K562 (cell line): ENCODE measurements at regions not wholly inside any gene's neighbourhood (a gene's known extent, or its start where the extent isn't known, plus 50 kb on each side); places are given as distances from the start of the nearest gene placed in this dataset.

Experiments
- ATAC-seq: fragments of 200-7000 bp; cut with Tn5 transposase; 3 replicates; pipeline ENCODE4 v1.9.1; 2020; ENCODE audit warnings: moderate library complexity
- BruUV-seq: library from RNA; stranded (reverse); fragments of 400-500 nt; replicated peaks from 2 replicates; lab custom pipeline; 2021; lab: Mats Ljungman, UMichigan
- CTCF ChIA-PET: fragments of 300-600 bp; formaldehyde crosslinking; extraction: SDS; loops from one replicate; lab custom pipeline; 2021; ENCODE audit warnings: low intra/inter-chr PET ratio; lab: Yijun Ruan, JAX
- POLR2A ChIA-PET: fragments of 300-600, 350-650 bp; sonication (Branson Sonifier 250); formaldehyde crosslinking; extraction: SDS; loops from one replicate; lab custom pipeline; 2021; ENCODE audit warnings: antibody characterized with exemption, inconsistent platforms; lab: Yijun Ruan, JAX
- DNase-seq, 4 experiments: peaks; one replicate each; pipeline versions ENCODE4 v3.0.0 to v3.0.0-alpha.2; 2011 to 2018; ENCODE audit warnings: low spot score in 3 of 4, mixed read lengths in 3 of 4; ENCODE audit errors: extremely low read depth in 1 of 4
- FAIRE-seq: peaks from 2 replicates; lab custom pipeline; 2011; peaks lifted over from hg19 to GRCh38; lab: Jason Lieb, UNC
- H2AFZ ChIP-seq: 2 replicates; pipeline ENCODE4 v1.6.0; 2011; ENCODE audit warnings: low read depth, low read length, control low read depth, inconsistent platforms
- H3K27ac ChIP-seq: fragments of 200-600 bp; 3 replicates; pipeline ENCODE4 v1.8.0; 2011; ENCODE audit warnings: low read depth, mild to moderate bottlenecking, control low read depth, inconsistent platforms, low read length, moderate library complexity, mixed read lengths; ENCODE audit errors: extremely low read depth
- H3K27me3 ChIP-seq, 2 experiments: fragments of 300-600 bp in 1 of 2; 2 replicates in 1 of 2; 3 replicates in 1 of 2; pipeline versions ENCODE4 v1.6.0 to v1.8.0; 2011; ENCODE audit warnings: inconsistent platforms in 2 of 2, low read length in 2 of 2, mild to moderate bottlenecking in 1 of 2, mixed read lengths in 1 of 2, moderate library complexity in 1 of 2; ENCODE audit not compliant: control insufficient read depth in 2 of 2, insufficient read depth in 2 of 2
- H3K36me3 ChIP-seq: fragments of 300-600 bp; 3 replicates; pipeline ENCODE4 v1.8.0; 2011; ENCODE audit warnings: mild to moderate bottlenecking, low read length, inconsistent platforms; ENCODE audit not compliant: control insufficient read depth, insufficient read depth
- H3K4me1 ChIP-seq, 2 experiments: fragments of 200-600 bp in 1 of 2; replicated peaks in 1 of 2; 2 replicates in 1 of 2; 3 replicates in 1 of 2; pipeline versions ENCODE4 v1.5.1 to v1.8.0; 2011; ENCODE audit warnings: inconsistent platforms in 2 of 2, low read length in 2 of 2, mild to moderate bottlenecking in 1 of 2, mixed read lengths in 1 of 2, moderate library complexity in 1 of 2; ENCODE audit not compliant: control insufficient read depth in 2 of 2, insufficient read depth in 2 of 2
- H3K4me2 ChIP-seq: 2 replicates; pipeline ENCODE4 v1.6.1; 2011; ENCODE audit warnings: low read length, control low read depth, inconsistent platforms, mixed read lengths; ENCODE audit not compliant: insufficient read depth
- H3K4me3 ChIP-seq: fragments of 200-600 bp; sonication (generic), shearing (Covaris generic); 2 replicates; pipeline ENCODE4 v1.5.1; 2016; ENCODE audit warnings: control low read depth, inconsistent platforms
- H3K79me2 ChIP-seq: fragments of 200-600 bp; 3 replicates; pipeline ENCODE4 v1.8.0; 2011; ENCODE audit warnings: low read length, inconsistent platforms; ENCODE audit not compliant: control insufficient read depth, insufficient read depth
- H3K9ac ChIP-seq, 2 experiments: 2 replicates each; pipeline versions ENCODE4 v1.6.0 to v1.6.1; 2011; ENCODE audit warnings: low read depth in 2 of 2, low read length in 2 of 2, control low read depth in 1 of 2, inconsistent platforms in 1 of 2, mild to moderate bottlenecking in 1 of 2, mixed read lengths in 1 of 2; ENCODE audit not compliant: insufficient read depth in 1 of 2
- H3K9me1 ChIP-seq: one replicate; pipeline ENCODE4 v1.6.0; 2011; ENCODE audit warnings: inconsistent platforms, mild to moderate bottlenecking, low read length, moderate library complexity; ENCODE audit not compliant: control insufficient read depth, insufficient read depth
- H3K9me3 ChIP-seq: replicated peaks from 2 replicates; pipeline ENCODE4 v1.5.1; 2011; ENCODE audit warnings: low read depth, low read length, inconsistent platforms; ENCODE audit not compliant: control insufficient read depth, insufficient read depth
- H4K20me1 ChIP-seq: replicated peaks from 2 replicates; pipeline ENCODE4 v1.6.1; 2011; ENCODE audit warnings: low read length, inconsistent platforms, mixed read lengths; ENCODE audit not compliant: control insufficient read depth, insufficient read depth
- ELK1 ChIP-seq: sonication (generic); formaldehyde crosslinking; IDR thresholded peaks from 2 replicates; pipeline ENCODE4 v1.8.1; 2022; ENCODE audit warnings: missing genetic modification reagents
- FOXK2 ChIP-seq, 2 experiments: fragments of 450-650 bp; IDR thresholded peaks in 1 of 2; conservative IDR thresholded peaks in 1 of 2; 2 replicates each; pipeline ENCODE4 v1.6.1; 2016; ENCODE audit warnings: low read depth in 2 of 2, mild to moderate bottlenecking in 1 of 2
- HNRNPLL ChIP-seq: fragments of 200-400 bp; formaldehyde crosslinking; IDR thresholded peaks from 2 replicates; pipeline ENCODE4 v1.6.1; 2017; ENCODE audit warnings: low read length, low read depth, mild to moderate bottlenecking; ENCODE audit not compliant: poor library complexity, severe bottlenecking
- IRF2 ChIP-seq: sonication (generic); formaldehyde crosslinking; IDR thresholded peaks from 2 replicates; pipeline ENCODE4 v1.8.1; 2022; ENCODE audit warnings: mild to moderate bottlenecking, missing genetic modification reagents
- PBX2 ChIP-seq, 2 experiments: IDR thresholded peaks in 1 of 2; conservative IDR thresholded peaks in 1 of 2; 2 replicates each; pipeline ENCODE4 v1.6.1; 2016; ENCODE audit warnings: low read depth in 2 of 2, mild to moderate bottlenecking in 1 of 2, missing compliant biosample characterization in 1 of 2, missing genetic modification characterization in 1 of 2, moderate library complexity in 1 of 2
- ZC3H8 ChIP-seq: fragments of 450-650 bp; IDR thresholded peaks from 2 replicates; pipeline ENCODE4 v1.6.1; 2017
- ZNF407 ChIP-seq: fragments of 450-650 bp; IDR thresholded peaks from 2 replicates; pipeline ENCODE4 v1.6.1; 2016; ENCODE audit warnings: low read depth
- ZNF780A ChIP-seq: fragments of 250-450 bp; sonication (Bioruptor Pico); IDR thresholded peaks from 2 replicates; pipeline ENCODE4 v1.5.0; 2021; ENCODE audit warnings: mild to moderate bottlenecking
- WGBS: fragments of 100-300 bp; shearing (Covaris generic); methylation state at CpG from one replicate; pipeline ENCODE4 v1.1.6; 2016; ENCODE audit warnings: low coverage, mixed read lengths; ENCODE audit not compliant: insufficient coverage; ENCODE audit errors: missing lambda C conversion rate; 5-methylcytosine and 5-hydroxymethylcytosine counted together
- in situ Hi-C: fragments of 300-500 bp; cut with MboI; formaldehyde crosslinking; loops from 4 replicates; pipeline ENCODE4 v1.15.0; 2018; ENCODE audit warnings: inconsistent platforms, mixed read lengths
- intact Hi-C: fragments of 100-400 bp; cut with micrococcal nuclease; formaldehyde crosslinking; loops from 2 replicates; pipeline ENCODE4 v1.14.2; 2022

DNA sequence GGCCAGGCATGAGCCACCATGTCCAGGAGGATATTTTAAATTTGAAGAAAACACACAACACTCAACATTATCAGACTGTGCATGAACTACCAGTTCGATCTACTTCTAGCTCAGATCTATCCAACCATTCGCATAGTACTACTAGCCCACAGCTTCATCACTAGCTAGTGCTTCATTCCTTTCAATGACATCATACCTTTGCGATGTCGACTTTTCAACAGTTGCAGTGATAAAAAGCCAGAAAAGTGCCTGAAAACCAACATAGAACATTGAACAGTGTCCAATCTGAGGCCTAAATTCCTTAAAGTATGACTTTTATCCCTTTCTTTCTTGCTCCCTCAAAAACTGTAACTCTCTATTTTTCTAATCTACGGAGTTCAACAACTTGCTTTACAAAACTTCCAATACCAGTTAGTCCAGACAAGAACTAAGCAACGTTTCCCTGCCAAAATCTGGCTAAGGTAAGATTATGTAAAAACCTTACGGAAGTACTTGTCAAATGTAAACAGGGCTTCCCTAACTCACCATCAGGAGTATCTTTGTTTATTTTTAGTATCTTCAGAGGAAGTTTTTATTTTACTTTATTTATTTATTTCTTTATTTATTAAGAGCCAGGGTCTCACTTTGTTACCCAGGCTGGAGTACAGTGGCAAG, 434.0 kb upstream of the JARID2 start (continued):
- TF ChIP-seq PBX2 (CRISPR knock-in tag; IDR thresholded peaks at IDR 0.05; ENCODE audit: low read depth) (no peak), PBX2 (tag; conservative IDR thresholded peaks at IDR 0.05; ENCODE audit: low read depth) (no peak)

DNA sequence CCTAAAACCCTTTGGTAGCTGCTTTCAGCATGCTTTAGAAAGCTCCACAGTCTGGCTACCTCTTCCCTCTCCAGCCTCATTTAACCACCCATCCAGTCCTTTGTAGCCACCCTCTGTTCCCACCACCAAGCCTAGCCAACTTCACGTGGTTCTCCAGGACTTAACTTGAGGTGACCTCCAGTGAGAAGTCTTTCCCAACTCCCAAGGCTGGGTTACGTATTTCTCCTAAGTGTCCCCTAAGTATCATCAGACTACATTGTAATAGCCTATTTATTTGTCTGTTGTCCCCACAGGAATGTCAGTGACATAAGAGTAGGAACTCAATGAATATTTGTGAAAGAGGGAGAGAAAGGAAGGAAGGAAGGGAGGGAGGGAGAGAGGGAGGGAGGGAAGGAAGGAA, 431.9 kb upstream of the JARID2 start:
- H4K20me1 ChIP-seq, result no peaks in the 10 kb centered on the region
- intact Hi-C loops (no loop called here), in situ Hi-C loops (no loop called here)
- ATAC-seq (no peak), FAIRE-seq (no peak), DNase-seq (no peak)
- H3K9ac ChIP-seq, result no peak overlapping the region
- no peak overlapping the region for H3K4me3 ChIP-seq
- no peaks in the 10 kb centered on the region for H3K36me3 ChIP-seq
- no peak overlapping the region for H3K27ac ChIP-seq
- POLR2A ChIA-PET, result interaction anchor here (0.5 to 0.7 kb wide), 3 partner anchors 16 to 333 kb away, joined by 3 to 4 read pairs (median 3); no protein-coding TSS in a partner anchor
- H3K9me3 ChIP-seq, result no peaks in the 10 kb centered on the region; the same call in 1 of the 2 replicates
- H3K79me2 ChIP-seq, result no peaks in the 10 kb centered on the region
- no peak overlapping the region for H3K4me2 ChIP-seq
- CTCF ChIA-PET, result no interaction called here
- H3K4me1 ChIP-seq, result no peaks in the 10 kb centered on the region; a peak in 2 of 5 replicates
- no peak overlapping the region for H2AFZ ChIP-seq
- no peaks in the 10 kb centered on the region for H3K27me3 ChIP-seq
- no TSS peak for BruUV-seq
- WGBS, result 54% methylated on average over 2 of the region's 2 CpGs
- no peaks in the 10 kb centered on the region for H3K9me1 ChIP-seq
- TF ChIP-seq FOXK2 (conservative IDR thresholded peaks at IDR 0.05 in 1 of 2, IDR thresholded peaks at IDR 0.05 in 1 of 2; ENCODE audit: low read depth in 2 of 2), result no peak
- TF ChIP-seq ZC3H8, result no peak
- TF ChIP-seq IRF2 (CRISPR knock-in tag), result no peak
- no peak for TF ChIP-seq ZNF407
- TF ChIP-seq ZNF780A (CRISPR knock-in tag), result no peak
- TF ChIP-seq ELK1, result no peak
- no peak for TF ChIP-seq HNRNPLL
